ENCODE measurements at regions not wholly inside any gene's neighbourhood (a gene's known extent, or its start where the extent isn't known, plus 50 kb on each side); places are given as distances from the start of the nearest gene placed in this dataset.

- no peak for TF ChIP-seq CTCF (IDR thresholded peaks at IDR 0.05)
- peaks cover 0 to 2% (median 0%) of the 10 kb centered on the region in 3 donors for H3K27me3 Mint-ChIP-seq (ENCODE audit: low read depth in 3 of 3)
- Histone ChIP-seq H3K4me3 (replicated peaks in 1 of 3; ENCODE audit: low read depth in 2 of 3, low read length in 3 of 3) (no peak overlapping the region), H3K27me3 (ENCODE audit: control insufficient read depth in 2 of 2, insufficient read depth in 2 of 2, low read length in 2 of 2) (no peaks in the 10 kb centered on the region), H3K9ac (ENCODE audit: insufficient read depth, low read length, poor library complexity, severe bottlenecking) (no peak overlapping the region), H3K4me1 (ENCODE audit: control insufficient read depth in 1 of 2, insufficient read depth in 2 of 2, low read length in 2 of 2) (no peaks in the 10 kb centered on the region), H3K27ac (ENCODE audit: low read depth in 1 of 2, low read length in 2 of 2) (no peak overlapping the region), H4K20me1 (ENCODE audit: insufficient read depth, low read length) (no peaks in the 10 kb centered on the region), H3K79me2 (ENCODE audit: insufficient read depth, low read length) (no peaks in the 10 kb centered on the region), H3K36me3 (replicated peaks in 1 of 2; ENCODE audit: control insufficient read depth in 1 of 2, insufficient read depth in 2 of 2, low read length in 2 of 2) (no peaks in the 10 kb centered on the region), H3K9me3 (replicated peaks in 1 of 2; ENCODE audit: control insufficient read depth in 1 of 2, insufficient read depth in 1 of 2, low read length in 2 of 2) (no peaks in the 10 kb centered on the region), H2AFZ (ENCODE audit: insufficient read depth, low read depth, low read length, poor library complexity, severe bottlenecking) (no peak overlapping the region), H3K4me2 (replicated peaks; ENCODE audit: extremely low read depth, low read length, poor library complexity, severe bottlenecking) (no peak overlapping the region)
- H3K9me3 Mint-ChIP-seq: no peaks in the 10 kb centered on the region
- H3K36me3 Mint-ChIP-seq: no peaks in the 10 kb centered on the region
- no peak for DNase-seq
- H3K4me1 Mint-ChIP-seq: no peaks in the 10 kb centered on the region
- no peak overlapping the region for H3K27ac Mint-ChIP-seq
- WGBS (ENCODE audit: insufficient coverage): no CpG with 5 or more reads among the region's 3 CpGs
- H3K4me3 Mint-ChIP-seq: no peak overlapping the region
- intact Hi-C loops (cut with micrococcal nuclease): no loop called here
Observed at GRCh38 chr4:36509845-36510244, 228.4 kb downstream of the DTHD1 start.

GRCh38 chr4:36511785-36512184, 230.4 kb downstream of the DTHD1 start:
- Mint-ChIP-seq H3K27ac (no peak overlapping the region), H3K9me3 (no peaks in the 10 kb centered on the region), H3K4me3 (no peak overlapping the region), H3K36me3 (no peaks in the 10 kb centered on the region), H3K4me1 (no peaks in the 10 kb centered on the region), H3K27me3 (ENCODE audit: low read depth in 3 of 3) (peaks cover 0 to 2% (median 0%) of the 10 kb centered on the region in 3 donors)
- no peaks in the 10 kb centered on the region for H4K20me1 ChIP-seq (ENCODE audit: insufficient read depth, low read length)
- H3K4me1 ChIP-seq (ENCODE audit: control insufficient read depth in 1 of 2, insufficient read depth in 2 of 2, low read length in 2 of 2): no peaks in the 10 kb centered on the region
- H3K4me3 ChIP-seq (replicated peaks in 1 of 3; ENCODE audit: low read depth in 2 of 3, low read length in 3 of 3): no peak overlapping the region
- no peak overlapping the region for H3K27ac ChIP-seq (ENCODE audit: low read depth in 1 of 2, low read length in 2 of 2)
- TF ChIP-seq CTCF (IDR thresholded peaks at IDR 0.05): no peak
- H3K4me2 ChIP-seq (replicated peaks; ENCODE audit: extremely low read depth, low read length, poor library complexity, severe bottlenecking): no peak overlapping the region
- no peak overlapping the region for H3K9ac ChIP-seq (ENCODE audit: insufficient read depth, low read length, poor library complexity, severe bottlenecking)
- H3K27me3 ChIP-seq (ENCODE audit: control insufficient read depth in 2 of 2, insufficient read depth in 2 of 2, low read length in 2 of 2): no peaks in the 10 kb centered on the region
- DNase-seq: no peak
- intact Hi-C loops (cut with micrococcal nuclease): no loop called here
- H2AFZ ChIP-seq (ENCODE audit: insufficient read depth, low read depth, low read length, poor library complexity, severe bottlenecking): no peak overlapping the region
- H3K36me3 ChIP-seq (replicated peaks in 1 of 2; ENCODE audit: control insufficient read depth in 1 of 2, insufficient read depth in 2 of 2, low read length in 2 of 2): no peaks in the 10 kb centered on the region
- H3K79me2 ChIP-seq (ENCODE audit: insufficient read depth, low read length): no peaks in the 10 kb centered on the region
- WGBS (ENCODE audit: insufficient coverage): no CpG with 5 or more reads among the region's 1 CpG
- H3K9me3 ChIP-seq (replicated peaks in 1 of 2; ENCODE audit: control insufficient read depth in 1 of 2, insufficient read depth in 1 of 2, low read length in 2 of 2): no peaks in the 10 kb centered on the region
